ENCODE measurements at regions not wholly inside any gene's neighbourhood (a gene's known extent, or its start where the extent isn't known, plus 50 kb on each side); places are given as distances from the start of the nearest gene placed in this dataset.

DNA sequence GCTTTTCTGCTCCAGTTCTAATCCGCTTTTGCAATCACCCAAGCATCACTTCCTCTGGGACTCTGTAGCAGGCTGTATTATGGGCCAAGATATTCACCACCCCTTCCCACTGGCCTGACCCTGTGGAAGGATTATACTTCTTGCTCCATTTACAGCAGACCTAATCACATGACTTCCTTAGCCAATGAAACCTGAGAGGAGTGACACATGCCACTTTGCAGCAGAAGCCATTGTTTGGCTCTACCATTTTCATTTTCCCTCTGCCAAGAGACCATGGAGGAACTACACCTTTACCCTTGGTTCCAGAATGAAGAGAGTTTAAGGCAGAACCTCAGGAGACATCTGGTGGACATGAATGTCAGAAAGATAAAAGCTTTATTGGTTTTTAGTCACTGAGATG is 134.9 kb upstream of the HSD17B12 start:
- no peak for DNase-seq

DNA sequence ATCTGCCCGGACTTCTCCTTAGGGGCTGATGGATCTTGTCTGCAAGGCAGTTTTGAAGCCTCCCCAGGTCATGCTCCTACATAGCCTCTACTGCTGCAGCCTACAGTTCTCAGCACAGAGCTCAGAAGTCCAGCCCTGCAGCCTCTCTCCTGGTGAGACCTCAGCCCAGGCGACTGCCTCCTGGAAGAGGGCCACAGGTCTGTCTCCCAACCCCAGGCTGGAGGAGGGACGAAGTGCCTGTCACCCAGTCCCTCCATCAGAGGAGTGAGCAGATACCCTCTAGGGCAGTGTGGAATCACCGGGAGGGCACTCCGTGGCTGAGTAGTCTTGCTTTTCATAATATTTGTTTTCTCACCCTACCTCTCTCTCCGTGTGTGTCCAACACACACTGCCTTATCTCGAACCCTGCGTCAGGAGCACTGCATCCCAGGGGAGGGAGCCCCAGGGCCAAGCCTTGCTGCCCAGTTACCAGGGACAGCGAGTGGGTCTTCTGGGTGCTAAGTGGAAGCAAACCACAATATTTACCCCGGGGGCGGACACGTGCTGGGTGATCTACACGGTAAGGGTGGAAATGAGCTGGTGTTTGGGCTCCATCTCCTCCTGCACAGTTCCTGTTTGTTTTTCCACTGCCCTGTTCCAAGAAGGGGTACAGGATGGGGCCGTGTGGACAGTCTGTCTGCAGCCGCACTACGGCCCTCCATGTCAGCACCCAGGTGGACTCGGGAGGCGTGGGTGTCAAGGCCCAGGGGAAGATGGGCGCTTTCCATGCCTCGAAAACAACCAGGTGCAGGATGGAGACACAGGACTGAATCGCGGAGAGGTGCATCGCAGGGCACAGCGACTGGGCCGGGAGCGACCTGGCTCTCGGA is 133.7 kb upstream of the HSD17B12 start:
- DNase-seq: peak in 1 of 2 experiments; percentile 33

GRCh38 chr11:43547430-43547831 is 133.1 kb upstream of the HSD17B12 start:
- DNase-seq: peak in 1 of 2 experiments; percentile 43

DNA sequence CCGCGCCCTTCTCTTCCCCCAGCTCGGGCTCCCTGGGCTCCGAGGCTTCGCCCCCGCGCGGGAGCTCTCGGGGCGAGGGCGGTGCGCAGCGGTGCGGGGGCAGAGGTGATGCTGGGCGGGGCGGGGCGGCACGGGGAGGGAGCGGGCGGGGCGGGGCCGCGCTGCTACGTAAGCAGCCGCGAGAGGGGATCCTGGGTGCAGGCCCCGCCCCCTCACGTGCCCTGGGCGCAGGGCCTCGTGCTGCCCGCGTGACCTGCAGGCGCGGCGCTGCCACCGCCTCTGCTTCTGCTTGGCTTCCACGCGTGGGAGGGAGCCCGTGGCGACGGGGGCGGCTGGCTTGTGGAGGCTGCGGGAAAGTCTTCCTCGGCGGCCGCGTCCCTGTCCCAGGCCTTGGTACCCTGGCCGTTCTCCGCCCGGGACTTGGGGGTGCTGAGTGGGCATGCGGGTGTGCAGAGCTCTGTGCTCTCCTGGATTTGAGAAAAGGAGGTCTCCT is 132.6 kb upstream of the HSD17B12 start:
- peak in 1 of 2 experiments; percentile 68 for DNase-seq

DNA sequence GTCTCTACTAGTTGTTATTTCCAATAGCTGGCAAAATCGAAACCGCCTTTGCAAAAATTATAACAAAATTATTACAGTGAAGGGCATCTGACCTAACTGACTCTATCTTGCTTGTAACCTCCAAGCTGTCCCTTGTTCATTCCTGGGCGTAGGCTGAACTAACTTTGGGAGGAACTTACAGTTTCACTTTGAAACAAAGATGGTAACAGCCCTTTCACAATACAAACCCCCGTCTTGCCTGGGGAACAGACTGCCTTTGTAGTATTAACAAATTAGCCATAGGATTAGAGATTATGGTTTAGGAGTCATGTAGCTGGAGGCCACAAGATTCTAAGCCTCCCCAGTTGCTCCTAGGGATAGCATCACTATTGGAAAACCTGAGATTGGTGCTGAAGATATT is 131.6 kb upstream of the HSD17B12 start:
- no peak for DNase-seq

- no peak for DNase-seq
Measured at GRCh38 chr11:43549624-43550023, 130.9 kb upstream of the HSD17B12 start.

DNA sequence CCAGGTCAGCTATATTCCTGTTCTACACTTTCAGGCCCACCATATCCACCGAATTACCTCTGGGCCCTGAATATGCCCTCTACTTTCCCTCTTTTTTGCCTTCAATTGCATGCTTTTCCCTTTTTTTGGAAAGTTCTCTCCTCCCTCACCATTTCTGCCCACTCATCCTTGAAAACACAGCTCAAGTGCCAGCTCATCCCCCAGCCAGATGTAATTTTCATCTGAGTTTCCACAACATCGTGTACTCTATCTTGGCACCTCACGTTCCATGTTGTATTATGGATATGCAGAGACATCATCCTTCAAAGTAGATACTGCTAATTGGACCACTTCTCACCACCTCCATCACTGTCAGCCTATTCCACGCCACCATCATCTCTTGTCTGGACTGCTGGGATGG is 129.8 kb upstream of the HSD17B12 start:
- DNase-seq: no peak

GRCh38 chr11:43554148-43554473 is 126.4 kb upstream of the HSD17B12 start:
- no peak for DNase-seq

GRCh38 chr11:43555186-43555585 is 125.4 kb upstream of the HSD17B12 start:
- DNase-seq: no peak

- DNase-seq: peak in 1 of 2 experiments; percentile 11
Measured at GRCh38 chr11:43555816-43556611, 124.5 kb upstream of the HSD17B12 start.

- peak in 1 of 2 experiments; percentile 18 for DNase-seq
Measured at GRCh38 chr11:43556612-43557375, 123.7 kb upstream of the HSD17B12 start.

- no peak for DNase-seq
Measured at GRCh38 chr11:43557553-43558110, 122.9 kb upstream of the HSD17B12 start.

DNA sequence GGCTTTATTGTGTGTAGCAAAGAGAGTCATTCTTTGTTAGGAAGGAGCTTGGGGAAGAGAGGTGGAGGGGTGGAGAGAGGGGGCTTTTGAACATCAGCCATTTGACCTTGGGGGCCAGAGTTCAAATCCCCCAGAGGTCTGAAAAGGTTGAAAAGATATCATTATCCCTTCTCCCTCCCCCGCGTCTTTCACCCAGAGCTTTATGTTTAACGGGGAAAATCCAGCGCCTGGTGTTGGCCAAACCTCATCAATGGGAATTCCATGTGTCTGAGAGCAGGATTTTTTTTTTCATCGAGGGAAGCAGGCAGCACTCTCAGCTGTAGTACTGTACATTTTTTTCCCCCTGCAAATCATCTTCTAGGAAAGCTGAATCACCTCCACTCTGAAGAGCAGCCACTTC is 122.4 kb upstream of the HSD17B12 start:
- no peak for DNase-seq

DNA sequence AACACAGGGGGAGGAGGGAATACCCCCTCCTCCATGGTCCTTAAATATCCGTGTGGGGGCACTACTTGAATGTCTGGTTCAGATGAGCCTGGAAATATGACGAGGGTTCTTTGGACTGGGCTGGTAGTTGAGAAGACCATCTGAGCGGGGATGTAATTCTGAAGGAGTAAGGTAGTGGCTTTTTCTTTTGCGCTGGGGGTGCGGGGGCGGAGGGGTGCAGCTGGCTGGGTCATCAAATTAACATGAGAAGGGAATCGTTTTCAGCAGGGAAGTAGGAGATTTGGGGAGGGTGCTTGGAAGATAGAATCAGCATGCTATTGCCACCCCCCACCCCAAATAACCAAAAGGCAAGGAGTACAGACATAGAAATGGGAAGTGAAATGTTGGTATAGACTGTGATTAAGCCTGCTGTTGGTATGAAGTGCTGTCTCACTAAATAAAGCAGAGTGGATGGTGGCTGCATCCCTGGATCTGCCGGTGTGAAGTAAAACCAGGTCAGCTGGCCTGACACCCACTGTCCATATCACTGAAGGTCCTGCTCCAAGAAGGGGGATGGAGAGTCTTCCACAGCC is 121.9 kb upstream of the HSD17B12 start:
- DNase-seq: no peak

DNA sequence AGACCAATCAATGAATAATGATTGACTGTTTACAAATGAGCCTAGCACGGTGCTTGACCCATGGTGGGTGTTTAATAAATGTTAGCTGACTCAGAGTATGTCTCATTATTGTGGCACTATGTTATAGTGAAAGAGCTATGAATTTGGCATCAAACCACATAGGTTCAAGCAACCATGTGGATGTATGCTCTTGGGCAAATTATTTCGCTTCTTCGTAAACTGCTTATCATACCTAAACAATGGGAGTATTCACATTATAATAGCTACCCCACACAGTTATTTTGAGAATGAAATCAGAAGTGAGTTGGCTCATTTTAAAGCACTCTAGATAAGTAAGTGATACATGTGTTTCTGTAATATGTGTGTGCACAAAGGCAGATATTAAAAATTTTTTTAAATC is 118.7 kb upstream of the HSD17B12 start:
- no peak for DNase-seq

- DNase-seq: peak; percentile 35 to 65
Measured at GRCh38 chr11:43567396-43567975, 113.1 kb upstream of the HSD17B12 start.

- peak in 1 of 2 experiments; percentile 65 for DNase-seq
Measured at GRCh38 chr11:43573233-43573632, 107.3 kb upstream of the HSD17B12 start.

GRCh38 chr11:43573873-43574272 is 106.7 kb upstream of the HSD17B12 start:
- no peak for DNase-seq

GRCh38 chr11:43574411-43574810 is 106.1 kb upstream of the HSD17B12 start:
- no peak for DNase-seq

- peak; percentile 68 to 74 for DNase-seq
Measured at GRCh38 chr11:43574949-43575912, 105.3 kb upstream of the HSD17B12 start.

- no peak for DNase-seq
Measured at GRCh38 chr11:43575913-43576310, 104.6 kb upstream of the HSD17B12 start.

Data from NCI-H526 (cell line).